Fibroblast of skin of scalp (primary cell): ENCODE measurements at regions not wholly inside any gene's neighbourhood (a gene's known extent, or its start where the extent isn't known, plus 50 kb on each side); places are given as distances from the start of the nearest gene placed in this dataset.

ENCODE experiments used
- DNase-seq: peaks from one replicate; pipeline ENCODE4 v3.0.0-alpha.2; 2013

DNA sequence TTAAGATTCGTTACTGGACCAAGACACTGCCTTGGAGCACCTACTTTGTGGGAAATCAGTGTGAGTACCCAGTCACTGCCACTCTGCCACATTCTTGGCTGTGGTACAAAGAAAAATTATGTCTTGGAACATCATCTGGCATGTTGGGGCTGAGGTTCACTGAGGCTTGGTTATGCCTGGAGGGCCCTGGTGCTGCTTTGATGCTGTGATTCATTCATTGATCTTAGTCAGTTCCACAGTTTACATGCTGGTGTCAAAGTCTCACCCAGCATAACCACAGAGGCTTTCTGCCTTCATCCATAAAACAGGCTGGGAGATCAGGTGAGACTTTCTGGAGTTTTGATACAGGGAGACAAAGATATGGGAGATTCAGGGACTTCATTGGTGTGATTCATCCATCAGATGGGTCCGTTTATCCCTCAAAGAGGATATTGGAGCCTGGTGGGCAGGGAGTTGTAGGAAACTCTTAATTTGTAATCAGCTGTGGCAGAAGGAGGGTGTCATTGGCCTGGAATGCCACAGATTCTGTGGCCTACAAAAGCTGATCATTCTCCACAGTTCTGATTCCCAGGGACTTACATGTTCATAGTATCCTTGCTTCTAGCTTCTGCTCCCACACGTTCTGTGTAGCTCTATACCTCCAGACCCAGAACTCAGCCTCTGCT, 322.5 kb downstream of the PMP22 start:
- DNase-seq, result peak; percentile 67

DNA sequence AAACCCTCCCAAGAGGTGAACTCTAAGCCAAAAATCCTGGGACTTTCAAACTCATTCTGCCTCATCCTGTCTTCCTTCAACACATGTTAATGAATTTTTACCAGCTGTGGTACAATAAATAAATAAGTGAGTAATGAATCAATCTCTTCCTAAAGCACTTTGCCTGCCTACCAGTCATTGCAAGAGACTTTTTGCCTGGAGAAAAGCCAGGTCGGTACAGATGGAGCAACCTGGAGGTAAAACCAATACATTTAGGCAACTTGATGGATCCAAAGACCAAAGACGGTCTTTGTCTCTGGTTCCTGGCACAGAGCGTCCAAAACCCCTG, 324.2 kb downstream of the PMP22 start:
- DNase-seq, result peak; percentile 40

DNA sequence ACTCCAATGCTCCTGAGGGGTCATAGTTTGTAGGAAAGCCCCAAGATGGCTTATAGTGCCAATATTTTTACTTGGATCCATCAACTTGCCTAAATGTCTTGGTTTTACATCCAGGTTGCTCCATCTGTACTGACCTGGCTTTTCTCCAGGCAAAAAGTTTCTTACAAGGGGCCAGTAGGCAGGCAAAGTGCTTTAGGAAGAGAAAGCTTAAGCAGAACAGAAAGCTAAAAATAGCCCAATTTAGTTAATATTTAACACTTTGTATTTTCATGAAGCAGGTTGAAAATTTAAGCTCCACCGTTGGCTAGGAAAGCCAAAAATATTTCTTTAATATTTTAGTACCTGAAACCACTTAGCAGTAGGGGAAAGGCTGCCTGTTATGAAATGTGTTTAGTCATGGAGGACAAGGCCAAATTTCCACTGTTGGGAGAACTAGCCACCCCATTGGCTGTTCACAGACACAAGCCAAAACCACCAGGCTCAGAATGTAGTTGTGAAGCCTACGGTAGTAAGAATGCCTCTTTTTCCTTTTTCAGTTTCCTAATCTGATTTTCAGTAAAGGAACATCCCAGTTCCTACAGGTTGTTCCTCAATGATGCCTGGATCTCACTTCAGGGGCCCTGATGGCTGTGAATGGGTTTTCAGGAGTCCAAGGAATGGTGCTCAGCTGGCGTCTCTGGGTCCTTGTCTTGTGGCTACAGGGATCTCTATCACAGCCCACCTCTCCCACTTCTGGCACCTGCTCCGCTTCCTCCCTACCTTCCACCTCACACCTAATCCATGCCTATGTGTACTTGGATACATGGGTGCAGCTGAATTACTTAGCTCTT, 324.8 kb downstream of the PMP22 start:
- DNase-seq, result no peak

DNA sequence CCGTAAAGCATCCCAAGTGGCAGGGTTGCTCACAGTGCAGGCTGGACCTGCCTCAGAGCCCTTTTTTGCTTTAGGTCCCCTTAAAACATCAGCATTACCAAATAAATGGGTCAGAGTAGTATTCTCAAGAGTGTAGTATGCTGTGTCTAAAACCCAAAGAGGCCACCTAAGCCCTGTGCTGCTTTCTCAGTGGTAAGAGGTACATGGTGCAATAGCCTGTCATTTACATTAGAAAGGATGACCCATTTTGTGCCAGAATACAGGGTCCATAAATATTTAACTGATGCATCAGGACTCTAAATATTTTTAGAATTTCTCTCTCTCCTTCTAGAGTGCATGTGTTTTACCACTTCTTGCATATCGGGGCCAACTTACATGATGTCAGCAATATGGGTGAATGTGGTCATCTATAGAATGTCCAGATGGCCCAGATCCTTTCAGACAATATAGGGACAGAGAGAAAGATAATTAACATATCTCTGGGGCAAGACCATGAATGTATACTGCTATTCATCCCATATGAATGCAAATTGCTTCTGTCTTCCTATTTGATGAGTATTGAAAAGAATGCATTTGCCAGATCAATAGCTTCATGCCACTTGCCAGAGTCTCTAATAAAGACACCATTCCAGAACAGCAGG, 329.2 kb downstream of the PMP22 start:
- DNase-seq, result peak; percentile 46

DNA sequence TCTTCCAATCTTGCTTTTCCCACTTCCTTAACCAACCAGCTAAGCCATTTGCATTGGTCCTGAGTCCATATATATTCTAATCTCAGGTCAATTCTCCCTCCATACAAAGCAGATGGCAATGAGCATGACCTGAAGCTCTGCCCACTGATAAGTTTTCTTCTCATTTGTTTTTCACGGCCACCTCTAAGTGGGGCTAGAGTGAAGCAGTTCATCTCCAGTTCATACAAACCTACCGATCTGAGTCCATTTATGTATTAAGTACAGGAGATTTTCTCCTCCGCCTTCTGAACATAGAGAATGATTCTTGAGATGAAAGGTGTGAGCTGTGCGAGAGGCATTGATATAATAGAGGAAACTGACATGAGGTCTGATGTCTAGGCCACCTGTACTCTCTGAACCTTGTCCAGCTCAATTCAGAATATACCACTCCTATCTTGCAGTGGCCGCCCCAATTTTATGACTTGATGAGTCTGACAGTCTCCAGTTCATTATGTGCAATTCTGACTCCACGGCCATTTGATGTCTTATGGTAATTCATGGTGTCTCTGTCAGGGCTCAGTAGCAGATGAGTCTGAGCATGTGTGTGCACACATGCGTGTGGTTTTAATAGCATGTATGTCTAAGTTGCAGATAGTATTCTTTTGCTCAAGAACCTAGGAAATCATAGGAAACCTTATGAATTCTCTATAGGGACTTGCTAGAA, 329.8 kb downstream of the PMP22 start:
- no peak for DNase-seq

DNA sequence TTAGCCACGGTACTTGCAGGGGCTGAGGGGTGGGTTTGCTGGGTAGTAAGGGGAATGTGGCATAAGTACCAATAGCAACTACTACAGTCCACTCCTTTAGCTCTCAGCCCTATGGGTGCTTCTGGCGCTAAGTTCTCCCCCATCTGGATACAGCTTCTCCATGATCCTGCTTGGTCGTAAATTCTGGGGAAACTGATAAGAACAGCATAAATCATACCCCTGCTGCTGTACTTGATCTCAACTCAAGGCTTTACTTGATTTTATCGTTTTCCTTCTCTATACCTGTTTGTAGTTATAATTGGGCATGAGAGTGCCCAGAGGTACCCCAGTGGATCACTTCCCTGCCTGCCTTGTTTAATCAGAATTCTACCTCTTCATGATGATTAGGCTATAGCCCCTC, 331.4 kb downstream of the PMP22 start:
- no peak for DNase-seq

DNA sequence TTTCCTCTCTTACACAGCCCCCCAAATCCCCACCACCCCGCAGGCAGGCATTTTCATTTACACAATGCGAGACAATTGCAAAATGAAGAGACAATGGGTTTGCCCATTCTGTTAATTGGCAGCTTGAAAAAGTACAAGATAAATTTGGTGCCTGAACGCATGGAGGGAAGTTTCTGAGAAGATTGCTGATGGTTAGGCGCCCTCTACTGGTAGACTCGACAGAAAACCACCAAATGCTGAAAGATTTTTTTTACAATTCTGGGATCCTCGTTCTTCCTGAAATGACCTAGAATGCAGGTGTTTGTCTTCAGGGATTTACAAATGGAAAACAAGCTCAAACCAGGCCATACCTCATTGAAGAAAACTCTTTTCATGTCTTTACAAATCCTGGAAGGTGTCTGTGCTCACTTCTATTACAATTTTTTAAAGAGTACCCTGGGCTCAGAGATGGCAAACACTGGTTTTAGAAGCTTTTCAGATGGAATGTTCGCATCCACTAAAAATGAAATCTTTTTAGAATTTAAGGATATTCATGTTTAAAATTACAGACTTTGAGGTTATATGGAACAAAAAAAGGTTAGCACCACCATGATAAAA, 338.5 kb downstream of the PMP22 start:
- peak; percentile 80 for DNase-seq

DNA sequence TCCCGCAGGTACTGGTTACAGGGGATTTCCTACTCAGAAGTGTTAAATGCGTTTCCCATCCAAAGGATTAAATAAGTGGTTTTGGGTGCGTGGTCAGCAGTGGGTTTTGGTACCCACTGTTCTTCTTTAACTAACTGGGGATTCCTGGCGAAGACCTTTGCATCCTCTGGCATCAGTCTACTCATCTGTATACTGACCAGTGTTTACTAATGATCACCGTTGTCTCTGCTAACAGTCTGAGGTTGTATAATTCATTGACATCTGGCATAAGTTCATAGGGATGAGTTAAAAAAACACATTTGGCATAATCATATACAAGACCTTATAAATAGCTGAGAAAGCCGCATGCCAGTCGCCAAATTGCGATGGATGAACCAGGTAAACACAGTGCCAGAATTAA, 339.1 kb downstream of the PMP22 start:
- DNase-seq, result no peak

DNA sequence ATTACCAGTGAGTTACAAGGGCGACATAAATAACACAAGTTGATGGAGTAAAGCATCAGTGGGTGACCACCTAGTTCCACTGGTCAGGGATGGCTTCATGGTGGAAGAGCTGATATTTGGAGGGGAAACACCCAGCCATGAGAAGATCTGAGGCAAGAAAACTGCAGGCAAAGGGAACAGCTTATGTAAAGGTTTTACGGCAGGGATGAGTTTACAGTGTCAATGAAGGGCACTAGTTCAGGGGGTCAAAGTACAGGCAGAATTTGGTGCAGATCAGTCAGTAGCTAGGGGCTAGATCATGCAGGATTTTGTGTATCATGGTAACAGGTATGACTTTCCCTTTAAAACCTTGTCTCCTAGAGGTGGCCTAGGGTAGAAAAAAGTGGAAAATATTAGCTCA, 339.6 kb downstream of the PMP22 start:
- no peak for DNase-seq

DNA sequence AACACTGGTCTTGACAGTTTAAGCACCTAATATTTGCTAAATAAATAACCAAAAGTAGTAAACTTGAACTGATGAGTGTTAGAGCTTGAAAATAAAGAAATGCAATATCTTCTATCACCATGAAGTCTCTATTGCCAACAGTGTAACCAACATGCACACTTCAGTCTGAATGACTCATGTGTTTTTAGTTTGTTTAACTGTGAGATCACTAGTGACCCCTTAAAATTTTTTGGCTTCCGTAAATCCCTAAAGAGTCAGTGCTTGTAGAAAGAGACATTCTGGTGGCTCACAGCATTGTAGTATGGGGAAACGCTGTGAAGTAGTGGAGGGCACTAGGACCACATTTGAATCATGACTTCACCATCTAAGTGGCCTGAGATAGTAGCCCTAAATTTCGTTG, 341.1 kb downstream of the PMP22 start:
- DNase-seq, result peak; percentile 81

DNA sequence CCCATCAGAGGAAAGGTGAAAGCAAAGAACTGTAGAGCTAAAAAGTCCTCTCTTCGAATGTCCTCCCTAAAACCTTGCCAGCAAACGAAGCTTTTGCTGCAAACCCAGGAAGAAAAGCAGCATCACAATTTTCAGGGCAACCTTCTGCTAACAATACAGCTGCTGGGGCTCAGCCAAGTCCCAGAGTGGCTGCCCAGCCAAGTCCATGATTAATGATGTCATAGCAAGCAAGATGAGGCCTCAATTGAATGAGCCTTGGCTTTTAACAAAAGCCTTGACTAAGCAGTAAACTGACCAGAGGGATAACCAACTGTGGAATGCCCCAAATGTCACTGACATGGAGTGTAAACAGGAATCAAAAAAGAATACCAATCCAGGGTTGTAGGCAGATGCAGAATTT, 342.7 kb downstream of the PMP22 start:
- peak; percentile 27 for DNase-seq

DNA sequence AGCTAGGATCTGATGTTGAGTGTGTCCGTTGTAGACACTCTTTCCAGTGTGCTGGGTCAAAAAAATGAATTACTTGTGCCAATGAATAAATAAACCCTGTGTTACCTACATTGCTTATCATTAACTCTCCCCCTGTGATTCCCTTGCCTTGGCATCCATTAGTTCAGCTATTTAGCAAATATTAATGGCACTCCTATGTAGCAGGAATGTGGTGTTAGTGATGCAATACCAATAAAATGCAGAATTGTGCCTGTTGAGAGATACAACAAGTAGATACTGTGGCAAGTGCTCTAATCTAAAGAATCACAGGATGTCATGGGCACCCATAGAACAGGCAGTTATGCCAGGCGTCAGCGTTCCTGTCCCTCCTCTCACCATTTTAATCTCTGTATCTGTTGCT, 343.2 kb downstream of the PMP22 start:
- no peak for DNase-seq

DNA sequence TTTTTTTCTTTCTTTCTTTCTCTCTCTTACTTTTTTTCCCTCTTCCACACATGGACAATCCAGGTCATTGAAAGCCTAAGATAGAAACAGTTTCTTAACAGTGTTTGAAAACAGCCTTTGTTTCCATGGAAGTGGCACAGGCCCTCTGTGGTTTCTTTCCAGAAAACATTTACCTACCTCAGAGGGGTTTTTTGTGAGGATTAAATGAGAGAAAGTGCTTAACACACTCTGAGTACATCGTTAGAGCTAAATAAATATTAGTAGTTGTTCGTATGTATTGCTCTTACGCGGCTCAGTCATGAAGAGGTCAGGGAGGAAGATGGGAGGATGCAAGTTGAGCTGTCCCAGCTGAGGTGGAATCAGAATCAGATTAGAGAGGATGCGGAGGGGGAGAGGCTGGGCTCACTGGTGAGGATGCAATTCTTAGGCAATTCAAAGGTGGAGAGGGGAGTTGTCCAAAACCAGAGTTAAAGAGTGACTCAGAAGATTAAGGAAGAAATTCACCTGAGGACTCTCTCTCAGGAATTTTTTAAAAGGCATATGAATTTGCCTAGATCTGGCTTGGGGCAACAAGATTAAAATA, 345.4 kb downstream of the PMP22 start:
- no peak for DNase-seq

DNA sequence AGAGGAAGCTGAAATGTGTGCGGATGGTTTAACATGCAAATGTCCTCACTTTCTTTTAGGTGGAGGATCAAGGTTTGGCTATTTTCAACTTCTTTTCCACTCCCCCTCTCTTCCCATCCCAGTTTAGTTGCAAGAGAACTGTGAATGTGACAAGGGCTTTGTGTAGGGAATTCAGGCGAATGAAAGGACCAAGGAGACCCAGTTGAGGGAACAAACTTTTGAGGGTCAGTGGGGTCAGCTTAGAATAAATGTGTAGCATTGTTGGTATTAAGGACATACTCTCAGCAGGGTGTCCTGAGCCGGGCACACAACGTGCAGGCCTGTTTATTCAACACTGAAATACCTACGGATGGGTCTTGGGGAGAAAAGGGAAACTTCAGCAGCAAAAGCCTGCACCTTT, 346.0 kb downstream of the PMP22 start:
- no peak for DNase-seq

DNA sequence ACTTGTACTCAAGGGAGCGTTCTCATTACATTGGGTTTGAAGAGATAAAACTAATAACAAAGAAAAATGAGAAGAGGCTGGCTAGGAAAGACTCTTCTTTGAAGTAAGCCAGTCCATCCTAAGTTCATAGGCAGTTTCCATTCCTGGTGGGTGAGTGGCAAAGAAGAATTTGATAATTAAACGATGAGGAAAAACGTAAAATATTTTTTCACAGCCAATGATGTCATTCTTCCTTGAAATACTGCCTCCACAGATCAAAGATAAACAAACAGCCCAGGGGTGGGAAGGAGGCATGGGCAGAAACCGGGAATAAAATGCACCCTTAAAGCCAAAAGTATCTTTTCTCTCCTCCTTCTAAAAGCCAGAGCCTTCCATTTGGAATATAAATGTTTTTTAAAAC, 346.6 kb downstream of the PMP22 start:
- peak; percentile 75 for DNase-seq

DNA sequence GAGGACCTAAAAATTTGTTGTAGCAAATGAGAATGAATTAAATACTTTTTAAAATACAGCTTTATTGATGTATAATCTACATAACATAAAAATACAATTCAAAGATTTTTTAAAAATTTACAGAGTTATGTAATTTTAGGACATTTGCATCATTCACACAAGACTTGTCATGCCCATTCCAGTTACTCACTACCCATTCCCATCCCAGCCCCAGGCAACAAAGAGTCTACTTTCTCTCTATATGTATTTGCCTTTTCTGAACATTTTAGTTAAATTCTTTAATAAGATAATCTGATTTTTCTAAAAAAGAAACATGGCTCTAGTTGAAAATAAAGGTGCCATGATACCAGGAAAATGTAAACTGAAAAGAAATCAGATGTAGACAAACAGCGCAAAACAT, 354.2 kb downstream of the PMP22 start:
- DNase-seq, result no peak

DNA sequence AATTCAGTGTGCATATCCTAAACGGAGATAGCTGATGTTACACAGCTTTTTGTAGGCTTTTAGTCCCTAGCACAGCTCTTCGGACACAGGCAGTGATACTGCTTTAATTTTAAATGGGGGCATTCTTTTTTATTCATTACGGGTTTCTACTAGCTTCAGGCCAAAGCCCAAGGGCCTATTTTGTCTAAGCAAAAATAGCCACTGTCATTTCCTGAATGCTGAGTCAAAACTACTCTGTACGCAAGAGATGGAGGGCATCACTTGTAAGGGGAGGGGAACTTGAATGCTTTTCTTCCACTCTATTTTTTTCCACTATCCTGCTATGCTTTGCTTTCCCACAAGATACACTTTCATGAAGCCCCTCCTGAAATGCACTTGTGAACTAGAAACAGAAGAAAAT, 360.7 kb downstream of the PMP22 start:
- DNase-seq, result peak; percentile 34

DNA sequence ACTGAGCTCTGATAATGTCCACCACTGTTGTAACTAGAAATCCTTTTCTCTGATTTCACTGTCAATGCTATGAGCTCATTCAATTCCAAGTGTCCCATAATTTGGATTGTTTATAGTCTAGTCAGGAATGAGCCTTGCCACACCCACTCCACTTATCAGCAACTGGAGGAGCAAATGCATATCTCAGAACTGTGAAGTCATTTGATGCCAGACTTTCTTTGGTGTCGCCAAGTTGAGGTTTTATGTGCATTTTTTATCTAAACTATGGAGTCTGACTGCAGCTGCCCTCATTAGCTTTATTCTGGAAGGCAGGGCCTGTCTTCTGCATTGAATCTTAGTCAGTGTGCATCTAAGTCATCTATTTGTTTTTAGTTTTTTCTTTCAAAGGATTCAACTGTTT, 361.3 kb downstream of the PMP22 start:
- peak; percentile 61 for DNase-seq

DNA sequence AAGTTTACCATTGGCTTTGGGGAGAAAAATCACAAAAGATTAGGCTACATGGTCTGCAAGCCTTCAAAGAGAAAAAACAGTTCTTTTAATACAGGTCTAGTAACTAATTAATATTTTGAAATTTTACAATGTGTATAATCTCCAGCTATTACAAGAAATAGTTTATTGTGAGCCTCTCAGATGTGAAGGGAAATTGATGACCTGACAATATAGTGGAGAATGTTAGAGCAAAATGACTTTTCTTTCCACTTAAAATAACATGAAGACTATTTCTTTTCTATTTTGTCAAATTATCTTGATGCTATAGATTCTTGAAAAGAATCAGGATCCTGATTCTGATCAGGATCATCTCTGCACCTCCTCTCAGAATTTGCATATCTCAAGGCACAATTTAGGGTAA, 362.3 kb downstream of the PMP22 start:
- no peak for DNase-seq

DNA sequence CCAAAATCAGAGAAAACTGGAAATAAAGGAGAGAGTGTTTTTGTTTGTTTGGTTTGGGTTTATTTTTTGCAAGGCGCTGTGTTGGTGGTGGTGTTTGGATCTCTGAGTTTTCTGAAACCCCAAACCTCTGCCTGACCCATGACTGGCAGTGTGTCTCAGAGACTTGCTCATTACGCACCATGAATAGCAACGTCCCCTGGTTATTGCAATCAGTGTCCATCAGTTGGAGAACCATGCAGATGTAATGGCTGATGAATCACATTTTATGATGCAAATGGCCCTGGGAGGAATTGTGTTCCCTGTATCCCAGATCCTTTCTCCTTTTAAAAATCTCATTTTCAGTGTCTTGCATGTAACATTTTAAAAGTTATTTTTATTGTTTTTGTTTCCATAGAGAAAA, 362.8 kb downstream of the PMP22 start:
- no peak for DNase-seq

DNA sequence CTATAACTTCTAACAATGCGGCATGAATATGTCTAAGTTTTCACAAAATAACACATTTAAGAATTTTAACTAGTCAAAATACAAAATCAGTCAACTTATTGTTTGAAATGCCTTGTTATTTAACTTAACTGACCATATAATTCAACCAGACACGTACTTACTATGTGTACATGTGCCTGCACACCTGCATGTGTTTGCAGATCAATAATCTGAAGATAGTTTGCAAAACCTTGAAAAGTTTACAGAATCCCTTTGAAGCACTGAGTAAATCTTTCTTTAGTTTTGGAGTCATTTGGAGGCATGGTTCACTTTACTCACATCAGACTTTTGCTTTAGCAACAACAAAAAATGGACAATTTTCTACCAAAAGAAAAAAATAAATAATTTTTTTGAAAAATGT, 363.8 kb downstream of the PMP22 start:
- no peak for DNase-seq

DNA sequence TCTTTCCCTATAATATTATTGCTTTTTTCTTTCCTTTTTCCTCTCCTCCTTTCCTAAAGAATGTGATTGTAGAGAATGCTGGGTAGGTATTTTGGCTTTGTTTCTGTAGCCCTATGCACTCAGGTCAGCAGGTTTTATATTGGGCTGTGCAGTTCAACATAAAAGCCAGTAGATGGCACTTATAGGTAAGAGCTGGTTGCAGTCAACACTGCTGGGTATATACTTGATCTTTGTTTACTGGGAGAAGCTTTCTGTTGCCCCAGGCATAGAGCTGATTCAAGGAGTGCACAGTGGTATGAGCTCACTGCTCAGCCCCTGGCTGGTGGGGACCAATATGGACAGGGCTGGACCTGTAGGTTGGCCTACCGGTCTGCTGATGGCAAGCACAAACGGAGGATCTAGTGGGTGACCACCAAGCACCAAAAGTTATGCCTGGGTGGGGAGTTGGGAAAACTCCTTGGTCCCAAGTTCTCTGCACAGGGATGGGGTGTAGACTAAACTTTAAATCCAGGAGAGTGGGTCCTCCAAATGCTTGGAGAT, 378.9 kb downstream of the PMP22 start:
- peak; percentile 9 for DNase-seq
